NB4 (cell line): ENCODE measurements at regions not wholly inside any gene's neighbourhood (a gene's known extent, or its start where the extent isn't known, plus 50 kb on each side); places are given as distances from the start of the nearest gene placed in this dataset.

Source experiments
- DNase-seq: peaks from one replicate; pipeline ENCODE4 v3.0.0; 2010; ENCODE audit warnings: low read depth
- H3K4me3 ChIP-seq: one replicate; pipeline ENCODE4 v1.5.1; 2011; ENCODE audit warnings: mild to moderate bottlenecking, low read depth, low read length, moderate library complexity
- CTCF ChIP-seq: IDR thresholded peaks from one replicate; pipeline ENCODE4 v1.5.1; 2012; ENCODE audit warnings: low read depth, low read length
- MAX ChIP-seq: IDR thresholded peaks from 2 replicates; pipeline ENCODE4 v1.6.1; 2011; ENCODE audit warnings: low read depth, low read length
- MYC ChIP-seq: IDR thresholded peaks from 2 replicates; pipeline ENCODE4 v1.6.1; 2011; ENCODE audit warnings: low read depth, low read length
- POLR2A ChIP-seq: IDR thresholded peaks from 2 replicates; pipeline ENCODE4 v1.6.1; 2011; ENCODE audit warnings: mild to moderate bottlenecking; ENCODE audit not compliant: insufficient read length; ENCODE audit errors: extremely low read depth

GRCh38 chr7:106471686-106472440 lies 187.1 kb upstream of the NAMPT start:
- H3K4me3 ChIP-seq, result no peak overlapping the region
- no peak for DNase-seq
- TF ChIP-seq POLR2A, result no peak
- TF ChIP-seq CTCF, result no peak
- TF ChIP-seq MAX, result no peak
- TF ChIP-seq MYC, result no peak

GRCh38 chr7:106471021-106471420 lies 186.2 kb upstream of the NAMPT start:
- no peak for DNase-seq
- H3K4me3 ChIP-seq, result no peak overlapping the region
- TF ChIP-seq POLR2A (no peak), MYC (no peak), MAX (no peak), CTCF (no peak)

GRCh38 chr7:106466867-106467266 lies 182.1 kb upstream of the NAMPT start:
- no peak overlapping the region for H3K4me3 ChIP-seq
- TF ChIP-seq MYC (no peak), MAX (no peak), POLR2A (no peak), CTCF (no peak)
- no peak for DNase-seq

- no peak overlapping the region for H3K4me3 ChIP-seq
- DNase-seq, result no peak
- no peak for TF ChIP-seq POLR2A
- TF ChIP-seq CTCF, result no peak
- TF ChIP-seq MAX, result no peak
- no peak for TF ChIP-seq MYC
Observed at GRCh38 chr7:106465704-106466468, 181.1 kb upstream of the NAMPT start.

- no peak overlapping the region for H3K4me3 ChIP-seq
- TF ChIP-seq CTCF, result no peak
- TF ChIP-seq POLR2A, result no peak
- TF ChIP-seq MYC, result no peak
- no peak for TF ChIP-seq MAX
- no peak for DNase-seq
Observed at GRCh38 chr7:106464651-106465050, 179.9 kb upstream of the NAMPT start.
